HEK293T (cell line): ENCODE measurements at regions not wholly inside any gene's neighbourhood (a gene's known extent, or its start where the extent isn't known, plus 50 kb on each side); places are given as distances from the start of the nearest gene placed in this dataset.

Experiments
- ARNT ChIP-seq: fragments of 450-650 bp; IDR thresholded peaks from 2 replicates; pipeline ENCODE4 v1.6.1; 2017; ENCODE audit warnings: mild to moderate bottlenecking
- BHLHE40 ChIP-seq: fragments of 450-650 bp; IDR thresholded peaks from 2 replicates; pipeline ENCODE4 v1.6.1; 2016; ENCODE audit warnings: mild to moderate bottlenecking, moderate library complexity, borderline replicate concordance
- ELF4 ChIP-seq: fragments of 450-650 bp; IDR thresholded peaks from 2 replicates; pipeline ENCODE4 v1.6.1; 2017; ENCODE audit warnings: antibody characterized with exemption
- FOXA1 ChIP-seq: fragments of 450-650 bp; IDR thresholded peaks from 2 replicates; pipeline ENCODE4 v1.6.1; 2016; ENCODE audit warnings: mild to moderate bottlenecking
- NFRKB ChIP-seq: fragments of 450-650 bp; IDR thresholded peaks from 2 replicates; pipeline ENCODE4 v1.6.1; 2016; ENCODE audit warnings: mild to moderate bottlenecking, moderate library complexity
- SP1 ChIP-seq: fragments of 450-650 bp; IDR thresholded peaks from 2 replicates; pipeline ENCODE4 v1.6.1; 2017
- SUZ12 ChIP-seq: fragments of 450-650 bp; IDR thresholded peaks from 2 replicates; pipeline ENCODE4 v1.6.1; 2016; ENCODE audit warnings: mild to moderate bottlenecking
- TARDBP ChIP-seq: fragments of 450-650 bp; IDR thresholded peaks from 2 replicates; pipeline ENCODE4 v1.6.1; 2016
- ZNF384 ChIP-seq: fragments of 450-650 bp; IDR thresholded peaks from 2 replicates; pipeline ENCODE4 v1.6.1; 2016

DNA sequence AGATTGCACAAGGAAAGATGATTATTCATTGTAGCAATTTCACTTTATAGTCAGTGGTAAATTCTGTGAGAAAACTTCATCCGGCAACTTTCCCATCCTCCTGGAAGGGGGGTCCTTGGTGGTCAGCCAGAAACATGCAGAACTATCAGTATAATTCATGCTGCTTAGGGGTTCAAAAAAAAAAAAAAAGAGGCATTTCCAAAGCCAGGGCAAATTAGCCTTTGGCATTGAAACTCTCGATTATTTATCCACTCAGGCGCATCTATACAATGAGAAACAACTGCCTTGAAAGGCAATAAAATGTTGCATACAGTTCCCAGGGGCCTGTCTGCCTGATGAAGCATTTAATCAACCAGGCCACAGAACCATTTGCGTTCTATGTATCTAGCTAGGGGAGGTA, 263.3 kb downstream of the TMEM167A start:
- TF ChIP-seq NFRKB: no peak
- no peak for TF ChIP-seq SUZ12
- TF ChIP-seq TARDBP: no peak
- TF ChIP-seq BHLHE40: no peak
- TF ChIP-seq SP1: no peak
- TF ChIP-seq ELF4: no peak
- TF ChIP-seq FOXA1: no peak
- TF ChIP-seq ARNT: no peak
- no peak for TF ChIP-seq ZNF384
